ENCODE measurements at regions not wholly inside any gene's neighbourhood (a gene's known extent, or its start where the extent isn't known, plus 50 kb on each side); places are given as distances from the start of the nearest gene placed in this dataset.

- Mint-ChIP-seq H3K4me1 (ENCODE audit: low read depth) (no peaks in the 10 kb centered on the region), H3K4me3 (ENCODE audit: low read depth) (no peak overlapping the region), H3K27me3 (ENCODE audit: low read depth) (no peaks in the 10 kb centered on the region), H3K27ac (no peak overlapping the region), H3K9me3 (peaks cover 7% of the 10 kb centered on the region), H3K36me3 (ENCODE audit: low read depth) (no peaks in the 10 kb centered on the region)
- no peak for DNase-seq (ENCODE audit: low spot score)
- intact Hi-C loops (cut with micrococcal nuclease) = no loop called here
Observed at GRCh38 chr18:70448588-70448987, 159.7 kb downstream of the SOCS6 start.

GRCh38 chr18:70446063-70446462, 157.2 kb downstream of the SOCS6 start:
- peaks cover 18% of the 10 kb centered on the region for H3K9me3 Mint-ChIP-seq
- no peak overlapping the region for H3K4me3 Mint-ChIP-seq (ENCODE audit: low read depth)
- no peak for DNase-seq (ENCODE audit: low spot score)
- no peaks in the 10 kb centered on the region for H3K4me1 Mint-ChIP-seq (ENCODE audit: low read depth)
- no peaks in the 10 kb centered on the region for H3K36me3 Mint-ChIP-seq (ENCODE audit: low read depth)
- intact Hi-C loops (cut with micrococcal nuclease) = no loop called here
- H3K27me3 Mint-ChIP-seq (ENCODE audit: low read depth) = no peaks in the 10 kb centered on the region
- H3K27ac Mint-ChIP-seq = no peak overlapping the region

GRCh38 chr18:70442933-70443332, 154.1 kb downstream of the SOCS6 start:
- Mint-ChIP-seq H3K36me3 (ENCODE audit: low read depth) (no peaks in the 10 kb centered on the region), H3K27me3 (ENCODE audit: low read depth) (no peaks in the 10 kb centered on the region), H3K4me1 (ENCODE audit: low read depth) (no peaks in the 10 kb centered on the region), H3K4me3 (ENCODE audit: low read depth) (no peak overlapping the region), H3K9me3 (peaks cover 18% of the 10 kb centered on the region), H3K27ac (no peak overlapping the region)
- intact Hi-C loops (cut with micrococcal nuclease) = no loop called here
- DNase-seq (ENCODE audit: low spot score) = no peak

- Mint-ChIP-seq H3K4me1 (ENCODE audit: low read depth) (no peaks in the 10 kb centered on the region), H3K27ac (no peak overlapping the region), H3K36me3 (ENCODE audit: low read depth) (no peaks in the 10 kb centered on the region), H3K27me3 (ENCODE audit: low read depth) (no peaks in the 10 kb centered on the region), H3K9me3 (no peaks in the 10 kb centered on the region), H3K4me3 (ENCODE audit: low read depth) (no peak overlapping the region)
- DNase-seq (ENCODE audit: low spot score) = no peak
- intact Hi-C loops (cut with micrococcal nuclease) = loop anchor here (5.0 to 10.0 kb wide), 2 partner anchors 138 to 1586 kb away; no protein-coding TSS in a partner anchor
Observed at GRCh38 chr18:70432804-70433400, 144.1 kb downstream of the SOCS6 start.

- intact Hi-C loops (cut with micrococcal nuclease) = loop anchor here (5.0 to 10.0 kb wide), 2 partner anchors 136 to 1584 kb away; no protein-coding TSS in a partner anchor
- Mint-ChIP-seq H3K4me1 (ENCODE audit: low read depth) (no peaks in the 10 kb centered on the region), H3K27ac (no peak overlapping the region), H3K9me3 (no peaks in the 10 kb centered on the region), H3K36me3 (ENCODE audit: low read depth) (no peaks in the 10 kb centered on the region), H3K4me3 (ENCODE audit: low read depth) (no peak overlapping the region), H3K27me3 (ENCODE audit: low read depth) (no peaks in the 10 kb centered on the region)
- DNase-seq (ENCODE audit: low spot score) = no peak
Observed at GRCh38 chr18:70431203-70431624, 142.4 kb downstream of the SOCS6 start.

- H3K27me3 Mint-ChIP-seq (ENCODE audit: low read depth) = no peaks in the 10 kb centered on the region
- DNase-seq (ENCODE audit: low spot score) = no peak
- intact Hi-C loops (cut with micrococcal nuclease) = loop anchor here (5.0 to 10.0 kb wide), 2 partner anchors 136 to 1583 kb away; no protein-coding TSS in a partner anchor
Observed at GRCh38 chr18:70430501-70431173, 141.8 kb downstream of the SOCS6 start.

GRCh38 chr18:70429847-70430500, 141.1 kb downstream of the SOCS6 start:
- Mint-ChIP-seq H3K4me3 (ENCODE audit: low read depth) (no peak overlapping the region), H3K9me3 (no peaks in the 10 kb centered on the region), H3K27ac (no peak overlapping the region), H3K36me3 (ENCODE audit: low read depth) (no peaks in the 10 kb centered on the region), H3K4me1 (ENCODE audit: low read depth) (no peaks in the 10 kb centered on the region), H3K27me3 (ENCODE audit: low read depth) (no peaks in the 10 kb centered on the region)
- intact Hi-C loops (cut with micrococcal nuclease) = loop anchor here (5.0 to 10.0 kb wide), 2 partner anchors 135 to 1583 kb away; no protein-coding TSS in a partner anchor
- DNase-seq (ENCODE audit: low spot score) = no peak

More at GRCh38 chr18:70430501-70431173, 141.8 kb downstream of the SOCS6 start:
- Mint-ChIP-seq H3K4me3 (ENCODE audit: low read depth) (no peak overlapping the region), H3K4me1 (ENCODE audit: low read depth) (no peaks in the 10 kb centered on the region), H3K36me3 (ENCODE audit: low read depth) (no peaks in the 10 kb centered on the region), H3K27ac (no peak overlapping the region), H3K9me3 (no peaks in the 10 kb centered on the region)

GRCh38 chr18:70428439-70428838, 139.6 kb downstream of the SOCS6 start:
- Mint-ChIP-seq H3K27me3 (ENCODE audit: low read depth) (peaks cover 4% of the 10 kb centered on the region), H3K9me3 (no peaks in the 10 kb centered on the region), H3K4me3 (ENCODE audit: low read depth) (no peak overlapping the region), H3K27ac (no peak overlapping the region), H3K4me1 (ENCODE audit: low read depth) (no peaks in the 10 kb centered on the region), H3K36me3 (ENCODE audit: low read depth) (no peaks in the 10 kb centered on the region)
- intact Hi-C loops (cut with micrococcal nuclease) = no loop called here
- no peak for DNase-seq (ENCODE audit: low spot score)

- Mint-ChIP-seq H3K9me3 (no peaks in the 10 kb centered on the region), H3K36me3 (ENCODE audit: low read depth) (no peaks in the 10 kb centered on the region), H3K4me1 (ENCODE audit: low read depth) (peaks cover 6% of the 10 kb centered on the region), H3K4me3 (ENCODE audit: low read depth) (no peak overlapping the region), H3K27me3 (ENCODE audit: low read depth) (peaks cover 6% of the 10 kb centered on the region), H3K27ac (no peak overlapping the region)
- intact Hi-C loops (cut with micrococcal nuclease) = no loop called here
- no peak for DNase-seq (ENCODE audit: low spot score)
Observed at GRCh38 chr18:70426818-70427217, 138.0 kb downstream of the SOCS6 start.

- H3K9me3 Mint-ChIP-seq = no peaks in the 10 kb centered on the region
- DNase-seq (ENCODE audit: low spot score) = no peak
- no peak overlapping the region for H3K4me3 Mint-ChIP-seq (ENCODE audit: low read depth)
- H3K36me3 Mint-ChIP-seq (ENCODE audit: low read depth) = no peaks in the 10 kb centered on the region
- peaks cover 9% of the 10 kb centered on the region for H3K4me1 Mint-ChIP-seq (ENCODE audit: low read depth)
- no peak overlapping the region for H3K27ac Mint-ChIP-seq
- peaks cover 6% of the 10 kb centered on the region for H3K27me3 Mint-ChIP-seq (ENCODE audit: low read depth)
- intact Hi-C loops (cut with micrococcal nuclease) = no loop called here
Observed at GRCh38 chr18:70425236-70425635, 136.4 kb downstream of the SOCS6 start.

- Mint-ChIP-seq H3K36me3 (ENCODE audit: low read depth) (no peaks in the 10 kb centered on the region), H3K27ac (no peak overlapping the region)
- intact Hi-C loops (cut with micrococcal nuclease) = no loop called here
Observed at GRCh38 chr18:70423988-70424387, 135.1 kb downstream of the SOCS6 start.

GRCh38 chr18:70423120-70423519, 134.3 kb downstream of the SOCS6 start:
- Mint-ChIP-seq H3K9me3 (no peaks in the 10 kb centered on the region), H3K4me3 (ENCODE audit: low read depth) (no peak overlapping the region)

More at GRCh38 chr18:70423988-70424387, 135.1 kb downstream of the SOCS6 start:
- no peak for DNase-seq (ENCODE audit: low spot score)
- Mint-ChIP-seq H3K9me3 (no peaks in the 10 kb centered on the region), H3K4me1 (ENCODE audit: low read depth) (peaks cover 9% of the 10 kb centered on the region), H3K4me3 (ENCODE audit: low read depth) (no peak overlapping the region), H3K27me3 (ENCODE audit: low read depth) (peaks cover 10% of the 10 kb centered on the region)

More at GRCh38 chr18:70423120-70423519, 134.3 kb downstream of the SOCS6 start:
- peaks cover 15% of the 10 kb centered on the region for H3K4me1 Mint-ChIP-seq (ENCODE audit: low read depth)
- no peak for DNase-seq (ENCODE audit: low spot score)
- no peaks in the 10 kb centered on the region for H3K36me3 Mint-ChIP-seq (ENCODE audit: low read depth)
- H3K27ac Mint-ChIP-seq = no peak overlapping the region
- intact Hi-C loops (cut with micrococcal nuclease) = no loop called here
- H3K27me3 Mint-ChIP-seq (ENCODE audit: low read depth) = peaks cover 14% of the 10 kb centered on the region

Data from activated T-helper 2 cell treated with anti-CD3 and anti-CD28 coated beads, Interferon-gamma antibody, Interleukin-2, Interleukin-4, amounts not matched to agents 10 μg/mL and 5 μg/mL and 100 μg/mL, durations not matched to agents 14 hours and 24 hours and 36 hours (primary cell).